Fibroblast of gingiva (primary cell): ENCODE measurements at regions not wholly inside any gene's neighbourhood (a gene's known extent, or its start where the extent isn't known, plus 50 kb on each side); places are given as distances from the start of the nearest gene placed in this dataset.
"Not testable (repeated sequence)": the region's sequence is repeated elsewhere in the genome, so short reads cannot be mapped to it uniquely, and the experiment has no call there.

Experiments used
- DNase-seq: peaks from one replicate; pipeline ENCODE4 v3.0.0-alpha.2; 2011; ENCODE audit warnings: low read depth

GRCh38 chr5:9731159-9731558 lies 101.0 kb upstream of the TAS2R1 start:
- no peak for DNase-seq

- no peak for DNase-seq
Observed at GRCh38 chr5:9728261-9728660, 98.1 kb upstream of the TAS2R1 start.

- DNase-seq: no peak
Observed at GRCh38 chr5:9726931-9727330, 96.8 kb upstream of the TAS2R1 start.

GRCh38 chr5:9725265-9725664 lies 95.1 kb upstream of the TAS2R1 start:
- DNase-seq: not testable (repeated sequence)

GRCh38 chr5:9724707-9725106 lies 94.6 kb upstream of the TAS2R1 start:
- DNase-seq: no peak

- no peak for DNase-seq
Observed at GRCh38 chr5:9722601-9723180, 92.5 kb upstream of the TAS2R1 start.

GRCh38 chr5:9721161-9721560 lies 91.0 kb upstream of the TAS2R1 start:
- DNase-seq: no peak

- DNase-seq: no peak
Observed at GRCh38 chr5:9720361-9720760, 90.2 kb upstream of the TAS2R1 start.

GRCh38 chr5:9716838-9717281 lies 86.7 kb upstream of the TAS2R1 start:
- DNase-seq: no peak

- peak; percentile 13 for DNase-seq
Observed at GRCh38 chr5:9715891-9716335, 85.8 kb upstream of the TAS2R1 start.

- no peak for DNase-seq
Observed at GRCh38 chr5:9713959-9714586, 83.9 kb upstream of the TAS2R1 start.

GRCh38 chr5:9713356-9713755 lies 83.2 kb upstream of the TAS2R1 start:
- DNase-seq: no peak

- DNase-seq: no peak
Observed at GRCh38 chr5:9712911-9713310, 82.8 kb upstream of the TAS2R1 start.

- peak; percentile 58 for DNase-seq
Observed at GRCh38 chr5:9712506-9712905, 82.4 kb upstream of the TAS2R1 start.

GRCh38 chr5:9710069-9710468 lies 79.9 kb upstream of the TAS2R1 start:
- DNase-seq: no peak

- no peak for DNase-seq
Observed at GRCh38 chr5:9707732-9708462, 77.7 kb upstream of the TAS2R1 start.

GRCh38 chr5:9699681-9700080 lies 69.5 kb upstream of the TAS2R1 start:
- peak; percentile 19 for DNase-seq

- peak; percentile 13 for DNase-seq
Observed at GRCh38 chr5:9698841-9699240, 68.7 kb upstream of the TAS2R1 start.

GRCh38 chr5:9698125-9698826 lies 68.1 kb upstream of the TAS2R1 start:
- peak; percentile 77 for DNase-seq

GRCh38 chr5:9692576-9692975 lies 62.4 kb upstream of the TAS2R1 start:
- no peak for DNase-seq

GRCh38 chr5:9691261-9691660 lies 61.1 kb upstream of the TAS2R1 start:
- no peak for DNase-seq

- no peak for DNase-seq
Observed at GRCh38 chr5:9690751-9691150, 60.6 kb upstream of the TAS2R1 start.

- DNase-seq: peak; percentile 10
Observed at GRCh38 chr5:9686216-9686615, 56.1 kb upstream of the TAS2R1 start.
